Thoracic aorta (tissue), 2 donors: ENCODE measurements at regions not wholly inside any gene's neighbourhood (a gene's known extent, or its start where the extent isn't known, plus 50 kb on each side); places are given as distances from the start of the nearest gene placed in this dataset.

Experiments used
- ATAC-seq: fragments of 150-250 bp; one replicate; pipeline ENCODE4 v1.8.0; 2017; ENCODE audit warnings: low read depth; ENCODE audit not compliant: insufficient number of reproducible peaks, low FRiP score
- DNase-seq: peaks from one replicate; pipeline ENCODE4 v3.0.0-alpha.2; 2020; ENCODE audit warnings: low spot score
- H3K27ac ChIP-seq, 2 donors: fragments of 200-600 bp; sonication (generic); 1 replicate in 1 of 2; 2 replicates in 1 of 2; pipeline ENCODE4 v1.5.1; 2016; ENCODE audit warnings: mild to moderate bottlenecking in 2 of 2, moderate library complexity in 2 of 2
- H3K27me3 ChIP-seq: fragments of 200-600 bp; sonication (generic); replicated peaks from 2 replicates; pipeline ENCODE4 v1.6.0; 2016; ENCODE audit warnings: mild to moderate bottlenecking; ENCODE audit not compliant: insufficient read depth
- H3K36me3 ChIP-seq: fragments of 200-600 bp; sonication (generic); one replicate; pipeline ENCODE4 v1.5.1; 2016
- H3K4me1 ChIP-seq, 2 donors: fragments of 200-600 bp; sonication (generic); 1 replicate in 1 of 2; 2 replicates in 1 of 2; pipeline versions ENCODE4 v1.5.1 to v1.6.0; 2016; ENCODE audit warnings: low read depth in 2 of 2, mild to moderate bottlenecking in 1 of 2; ENCODE audit not compliant: control insufficient read depth in 1 of 2
- H3K4me3 ChIP-seq: fragments of 200-600 bp; sonication (generic); 2 replicates; pipeline ENCODE4 v1.5.1; 2016; ENCODE audit warnings: mild to moderate bottlenecking
- H3K9me3 ChIP-seq: fragments of 200-600 bp; sonication (generic); 2 replicates; pipeline ENCODE4 v1.5.1; 2016
- TF ChIP-seq, protein P1 (sequence below): fragments of 200-600 bp; sonication (generic); IDR thresholded peaks from one replicate; pipeline ENCODE4 v1.5.1; 2019; ENCODE audit warnings: antibody characterized with exemption

DNA sequence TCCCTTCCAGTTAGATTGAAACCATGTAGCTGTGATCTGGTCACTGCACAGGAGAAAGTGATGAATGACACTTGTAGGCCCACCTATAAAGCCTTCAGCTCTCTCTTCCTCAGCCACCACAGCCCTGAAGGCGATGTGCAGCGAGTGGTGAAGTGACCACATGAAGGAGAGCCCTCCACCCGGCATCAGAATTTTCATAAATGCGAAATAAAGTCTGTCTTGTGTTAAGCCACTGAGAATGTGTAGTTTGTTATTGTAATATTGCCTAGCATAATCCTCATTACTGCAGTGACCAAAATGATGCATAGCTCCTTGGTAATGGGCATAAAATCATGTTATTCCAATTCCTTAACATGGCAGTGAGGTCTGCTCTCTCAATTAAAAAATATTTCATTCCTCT lies 122.1 kb upstream of the LYPLAL1 start:
- Histone ChIP-seq H3K36me3 (no peaks in the 10 kb centered on the region), H3K9me3 (no peaks in the 10 kb centered on the region), H3K4me1 (peaks cover 4 to 11% of the 10 kb centered on the region in 2 donors), H3K27ac (no peak overlapping the region), H3K4me3 (no peak overlapping the region), H3K27me3 (no peaks in the 10 kb centered on the region)
- ATAC-seq (no peak), DNase-seq (no peak)
- TF ChIP-seq, protein P1, sequence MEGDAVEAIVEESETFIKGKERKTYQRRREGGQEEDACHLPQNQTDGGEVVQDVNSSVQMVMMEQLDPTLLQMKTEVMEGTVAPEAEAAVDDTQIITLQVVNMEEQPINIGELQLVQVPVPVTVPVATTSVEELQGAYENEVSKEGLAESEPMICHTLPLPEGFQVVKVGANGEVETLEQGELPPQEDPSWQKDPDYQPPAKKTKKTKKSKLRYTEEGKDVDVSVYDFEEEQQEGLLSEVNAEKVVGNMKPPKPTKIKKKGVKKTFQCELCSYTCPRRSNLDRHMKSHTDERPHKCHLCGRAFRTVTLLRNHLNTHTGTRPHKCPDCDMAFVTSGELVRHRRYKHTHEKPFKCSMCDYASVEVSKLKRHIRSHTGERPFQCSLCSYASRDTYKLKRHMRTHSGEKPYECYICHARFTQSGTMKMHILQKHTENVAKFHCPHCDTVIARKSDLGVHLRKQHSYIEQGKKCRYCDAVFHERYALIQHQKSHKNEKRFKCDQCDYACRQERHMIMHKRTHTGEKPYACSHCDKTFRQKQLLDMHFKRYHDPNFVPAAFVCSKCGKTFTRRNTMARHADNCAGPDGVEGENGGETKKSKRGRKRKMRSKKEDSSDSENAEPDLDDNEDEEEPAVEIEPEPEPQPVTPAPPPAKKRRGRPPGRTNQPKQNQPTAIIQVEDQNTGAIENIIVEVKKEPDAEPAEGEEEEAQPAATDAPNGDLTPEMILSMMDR, result no peak

DNA sequence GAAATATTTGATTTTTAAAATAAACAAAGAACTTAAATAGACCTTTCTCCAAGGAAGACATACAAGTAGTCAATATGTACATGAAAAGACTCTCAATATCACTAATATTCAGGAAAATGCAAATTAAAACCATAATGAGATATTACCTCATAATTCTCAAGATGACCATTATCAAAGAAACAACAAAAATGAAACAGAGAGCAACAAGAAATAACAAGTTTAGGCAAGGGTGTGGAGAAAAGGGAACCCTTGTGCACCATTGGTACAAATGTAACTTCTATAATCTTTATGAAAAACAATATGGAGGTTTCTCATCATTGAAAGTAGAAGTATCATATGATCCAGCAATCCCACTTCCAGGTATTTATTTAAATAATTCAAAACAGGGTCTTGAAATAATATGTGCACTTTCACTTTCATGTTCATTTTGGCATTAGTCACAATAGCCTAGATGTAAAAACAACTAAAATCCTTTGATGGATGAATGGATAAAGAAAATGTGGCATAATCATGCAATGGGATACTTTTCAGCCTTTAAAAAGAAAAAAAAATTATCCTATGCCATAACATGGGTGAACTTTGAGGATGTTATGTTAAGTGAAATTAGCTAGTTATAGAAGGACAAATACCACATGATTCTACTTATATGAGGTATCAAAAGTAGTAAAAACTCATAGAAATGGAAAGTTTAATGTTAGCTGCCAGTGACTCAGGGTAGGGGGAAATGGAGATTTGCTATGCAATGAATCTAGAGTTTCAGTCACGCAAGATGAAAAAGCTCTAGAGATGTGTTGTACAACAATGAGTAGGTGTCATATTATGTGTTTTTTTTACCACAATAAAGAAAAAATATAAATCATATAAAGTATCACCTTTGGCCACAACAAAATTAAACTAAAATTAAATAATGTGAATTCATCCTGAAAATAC lies 114.5 kb upstream of the LYPLAL1 start:
- no peak for ATAC-seq
- TF ChIP-seq, protein P1, result no peak
- Histone ChIP-seq H3K4me1 (no peaks in the 10 kb centered on the region), H3K4me3 (no peak overlapping the region), H3K27me3 (no peaks in the 10 kb centered on the region), H3K27ac (no peak overlapping the region), H3K9me3 (no peaks in the 10 kb centered on the region), H3K36me3 (no peaks in the 10 kb centered on the region)
- DNase-seq, result no peak

DNA sequence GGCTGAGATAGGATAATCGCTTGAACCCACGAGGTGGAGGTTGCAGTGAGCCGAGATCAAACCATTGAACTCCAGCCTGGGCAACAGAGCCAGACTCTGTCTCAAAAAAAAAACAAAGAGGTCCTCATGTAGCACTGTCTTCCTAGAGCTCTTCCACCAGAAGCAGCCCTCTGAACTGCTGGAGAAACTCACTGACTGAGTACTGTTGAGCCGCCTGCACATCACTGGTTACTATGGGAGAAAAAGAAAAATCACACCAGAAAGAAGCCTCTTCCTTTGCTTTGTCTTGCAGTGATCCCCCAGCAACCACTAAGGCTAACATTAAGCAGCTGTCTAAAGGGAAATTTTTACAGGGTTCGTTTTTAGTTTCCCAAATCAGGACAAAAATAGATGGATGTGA lies 112.9 kb upstream of the LYPLAL1 start:
- H3K4me1 ChIP-seq, result no peaks in the 10 kb centered on the region
- no peak overlapping the region for H3K27ac ChIP-seq
- no peak for DNase-seq
- H3K27me3 ChIP-seq, result no peaks in the 10 kb centered on the region
- H3K4me3 ChIP-seq, result no peak overlapping the region
- TF ChIP-seq, protein P1, result no peak
- no peaks in the 10 kb centered on the region for H3K36me3 ChIP-seq
- ATAC-seq, result no peak
- H3K9me3 ChIP-seq, result no peaks in the 10 kb centered on the region

DNA sequence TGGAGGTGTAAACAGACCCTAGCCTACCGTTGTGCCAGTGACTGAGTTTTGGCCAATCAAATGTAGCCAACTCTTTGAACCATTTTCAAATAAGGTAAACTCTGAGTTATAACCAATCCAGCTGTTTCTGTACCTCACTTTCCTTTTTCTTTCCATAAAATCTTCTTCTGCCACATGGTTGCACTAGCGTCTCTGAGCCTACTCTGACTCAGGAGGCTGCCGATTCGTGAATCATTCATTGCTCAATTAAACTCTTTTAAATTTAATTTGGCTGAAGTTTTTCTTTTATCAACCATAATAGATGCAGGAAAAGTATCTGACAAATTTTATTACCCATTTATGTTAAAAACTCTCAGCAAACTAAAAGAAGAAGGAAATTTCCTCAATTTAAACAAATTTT lies 111.5 kb upstream of the LYPLAL1 start:
- ATAC-seq (no peak), DNase-seq (no peak)
- TF ChIP-seq, protein P1, result no peak
- peaks cover 0 to 12% of the 10 kb centered on the region in 2 donors for H3K4me1 ChIP-seq
- no peak overlapping the region for H3K27ac ChIP-seq
- H3K27me3 ChIP-seq, result no peaks in the 10 kb centered on the region
- H3K4me3 ChIP-seq, result no peak overlapping the region
- no peaks in the 10 kb centered on the region for H3K36me3 ChIP-seq
- no peaks in the 10 kb centered on the region for H3K9me3 ChIP-seq

DNA sequence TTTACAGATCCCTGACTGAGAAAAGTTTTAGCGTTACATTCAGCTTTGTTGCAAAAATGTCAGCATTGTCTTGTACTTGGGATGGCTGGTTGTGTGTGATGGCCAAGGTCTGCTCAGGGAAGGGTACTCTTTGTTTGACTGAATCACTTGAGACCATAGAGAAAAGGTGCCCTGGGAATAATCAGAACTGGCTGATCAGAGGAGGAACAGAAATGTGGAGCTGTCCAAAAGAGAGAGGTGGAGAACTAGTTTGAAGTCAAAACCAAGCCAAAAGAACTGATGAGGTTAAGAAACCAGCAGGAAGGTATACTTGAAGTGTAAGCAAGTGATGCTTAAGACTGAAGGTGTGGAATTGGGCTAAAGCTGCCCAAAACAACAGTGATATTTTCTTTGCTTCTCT lies 107.6 kb upstream of the LYPLAL1 start:
- DNase-seq (no peak), ATAC-seq (no peak)
- TF ChIP-seq, protein P1, result no peak
- no peaks in the 10 kb centered on the region for H3K9me3 ChIP-seq
- peaks cover 0 to 13% of the 10 kb centered on the region in 2 donors for H3K4me1 ChIP-seq
- H3K4me3 ChIP-seq, result no peak overlapping the region
- no peaks in the 10 kb centered on the region for H3K36me3 ChIP-seq
- H3K27me3 ChIP-seq, result no peaks in the 10 kb centered on the region
- peak overlapping the region; percentile 45 for H3K27ac ChIP-seq
